GM23338 (cell line): ENCODE measurements at regions not wholly inside any gene's neighbourhood (a gene's known extent, or its start where the extent isn't known, plus 50 kb on each side); places are given as distances from the start of the nearest gene placed in this dataset.

Experiments used
- ATAC-seq: fragments of 200-7000 bp; cut with Tn5 transposase; 3 replicates; pipeline ENCODE4 v1.9.1; 2020
- DNase-seq: peaks from one replicate; pipeline ENCODE4 v3.0.0-alpha.2; 2015; ENCODE audit warnings: low spot score
- H2AFZ ChIP-seq: fragments of 200-600 bp; sonication (generic); 2 replicates; pipeline ENCODE4 v1.8.0; 2016; ENCODE audit warnings: antibody characterized with exemption, mild to moderate bottlenecking, moderate library complexity
- H3F3A ChIP-seq: fragments of 200-600 bp; sonication (generic); replicated peaks from 2 replicates; pipeline ENCODE4 v1.8.0; 2017; ENCODE audit warnings: antibody characterized with exemption, mixed run types, low read depth
- H3K27ac ChIP-seq: fragments of 200-600 bp; sonication (generic); 2 replicates; pipeline ENCODE4 v1.6.1; 2016; ENCODE audit warnings: low read depth
- H3K27me3 ChIP-seq: fragments of 200-600 bp; sonication (generic); 2 replicates; pipeline ENCODE4 v1.8.0; 2016; ENCODE audit warnings: mild to moderate bottlenecking, mixed run types, moderate library complexity; ENCODE audit not compliant: insufficient read depth
- H3K36me3 ChIP-seq: fragments of 200-600 bp; sonication (generic); 2 replicates; pipeline ENCODE4 v1.8.0; 2016; ENCODE audit warnings: mild to moderate bottlenecking; ENCODE audit not compliant: insufficient read depth
- H3K4me1 ChIP-seq: fragments of 200-600 bp; sonication (generic); 2 replicates; pipeline ENCODE4 v1.8.0; 2016; ENCODE audit warnings: mild to moderate bottlenecking, moderate library complexity; ENCODE audit not compliant: insufficient read depth
- H3K4me2 ChIP-seq: fragments of 200-600 bp; sonication (generic); 2 replicates; pipeline ENCODE4 v1.7.1; 2017; ENCODE audit warnings: mixed run types
- H3K4me3 ChIP-seq: fragments of 200-600 bp; sonication (generic); 2 replicates; pipeline ENCODE4 v1.6.1; 2016; ENCODE audit warnings: mixed run types
- H3K79me2 ChIP-seq: fragments of 200-600 bp; sonication (generic); replicated peaks from 2 replicates; pipeline ENCODE4 v1.8.0; 2017; ENCODE audit warnings: mild to moderate bottlenecking; ENCODE audit not compliant: insufficient read depth
- H3K9me2 ChIP-seq: fragments of 200-600 bp; sonication (generic); 2 replicates; pipeline ENCODE4 v1.8.0; 2017; ENCODE audit not compliant: insufficient read depth
- H4K20me1 ChIP-seq: fragments of 200-600 bp; sonication (generic); replicated peaks from 2 replicates; pipeline ENCODE4 v1.8.0; 2017; ENCODE audit warnings: mild to moderate bottlenecking; ENCODE audit not compliant: insufficient read depth
- H3K27ac Mint-ChIP-seq: 2 replicates; pipeline ENCODE4 v1.8.0; 2020; ENCODE audit warnings: inconsistent platforms, mild to moderate bottlenecking, moderate library complexity, mixed read lengths
- H3K27me3 Mint-ChIP-seq: 3 replicates; pipeline ENCODE4 v1.8.0; 2022; ENCODE audit warnings: low read depth, mild to moderate bottlenecking, moderate library complexity, mixed read lengths, inconsistent platforms; ENCODE audit not compliant: insufficient read depth, poor library complexity
- H3K36me3 Mint-ChIP-seq: 3 replicates; pipeline ENCODE4 v1.8.0; 2021; ENCODE audit warnings: low read depth, mild to moderate bottlenecking, inconsistent platforms, moderate library complexity, mixed read lengths
- H3K4me1 Mint-ChIP-seq: 3 replicates; pipeline ENCODE4 v1.8.0; 2020; ENCODE audit warnings: mild to moderate bottlenecking, inconsistent platforms, mixed read lengths
- H3K4me3 Mint-ChIP-seq: 3 replicates; pipeline ENCODE4 v1.8.0; 2021; ENCODE audit warnings: moderate library complexity, mild to moderate bottlenecking, inconsistent platforms, mixed read lengths
- H3K9me3 Mint-ChIP-seq: 3 replicates; pipeline ENCODE4 v1.8.0; 2020; ENCODE audit warnings: moderate library complexity, mild to moderate bottlenecking, inconsistent platforms, mixed read lengths
- CREB1 ChIP-seq: fragments of 250-450 bp; sonication (Bioruptor Pico); IDR thresholded peaks from 2 replicates; pipeline ENCODE4 v1.5.0; 2020; ENCODE audit warnings: low read depth, mild to moderate bottlenecking, moderate library complexity
- CTCF ChIP-seq, 2 experiments: fragments of 200-600 bp in 1 of 2; sonication (generic) in 1 of 2; conservative IDR thresholded peaks; 2 replicates each; pipeline versions ENCODE4 v1.5.1 to v1.6.1; 2016 to 2017; ENCODE audit warnings: antibody characterized with exemption in 2 of 2, low read depth in 2 of 2, mild to moderate bottlenecking in 2 of 2, moderate library complexity in 1 of 2
- ETS1 ChIP-seq: IDR thresholded peaks from 2 replicates; pipeline ENCODE4 v1.6.1; 2016; ENCODE audit warnings: antibody characterized with exemption
- EZH2 ChIP-seq: fragments of 200-600 bp; sonication (generic); IDR thresholded peaks from one replicate; pipeline ENCODE4 v1.8.0; 2017; ENCODE audit warnings: antibody characterized with exemption, mild to moderate bottlenecking, low read depth; ENCODE audit not compliant: unreplicated experiment
- EZH2phosphoT487 ChIP-seq: fragments of 200-600 bp; sonication (generic); IDR thresholded peaks from one replicate; pipeline ENCODE4 v1.8.1; 2018; ENCODE audit warnings: antibody characterized with exemption; ENCODE audit not compliant: unreplicated experiment
- JUNB ChIP-seq: IDR thresholded peaks from one replicate; pipeline ENCODE4 v1.6.1; 2016; ENCODE audit warnings: antibody characterized with exemption; ENCODE audit not compliant: unreplicated experiment
- NANOG ChIP-seq: IDR thresholded peaks from 2 replicates; pipeline ENCODE4 v1.6.1; 2016; ENCODE audit warnings: antibody characterized with exemption, borderline replicate concordance
- POLR2AphosphoS5 ChIP-seq: IDR thresholded peaks from 2 replicates; pipeline ENCODE4 v1.6.1; 2016; ENCODE audit warnings: antibody characterized with exemption, low read depth
- REST ChIP-seq: IDR thresholded peaks from one replicate; pipeline ENCODE4 v1.6.1; 2018; ENCODE audit warnings: antibody characterized with exemption; ENCODE audit not compliant: unreplicated experiment
- STAT1 ChIP-seq: IDR thresholded peaks from one replicate; pipeline ENCODE4 v1.6.1; 2016; ENCODE audit warnings: antibody characterized with exemption; ENCODE audit not compliant: unreplicated experiment
- ZNF114 ChIP-seq: fragments of 250-450 bp; sonication (Bioruptor Pico); IDR thresholded peaks from 2 replicates; pipeline ENCODE4 v1.5.0; 2020; ENCODE audit warnings: mild to moderate bottlenecking, moderate library complexity
- ZNF331 ChIP-seq: fragments of 250-450 bp; sonication (Bioruptor Pico); IDR thresholded peaks from 2 replicates; pipeline ENCODE4 v1.5.0; 2020; ENCODE audit warnings: low read depth, mild to moderate bottlenecking, moderate library complexity
- ZNF462 ChIP-seq: fragments of 250-450 bp; sonication (Bioruptor Pico); IDR thresholded peaks from 2 replicates; pipeline ENCODE4 v1.5.0; 2020; ENCODE audit warnings: mild to moderate bottlenecking, moderate library complexity

- Histone ChIP-seq H3K27ac (no peak overlapping the region), H2AFZ (no peak overlapping the region), H4K20me1 (no peaks in the 10 kb centered on the region), H3K36me3 (no peaks in the 10 kb centered on the region), H3K4me3 (no peak overlapping the region), H3K27me3 (no peaks in the 10 kb centered on the region), H3K4me2 (no peak overlapping the region), H3K9me2 (no peaks in the 10 kb centered on the region), H3K79me2 (no peaks in the 10 kb centered on the region), H3K4me1 (peaks cover 19% of the 10 kb centered on the region), H3F3A (no peaks in the 10 kb centered on the region)
- H3K27me3 Mint-ChIP-seq, result peaks cover 2% of the 10 kb centered on the region
- no peak overlapping the region for H3K4me3 Mint-ChIP-seq
- no peaks in the 10 kb centered on the region; the same call in 2 of the 3 replicates for H3K36me3 Mint-ChIP-seq
- no peak overlapping the region for H3K27ac Mint-ChIP-seq
- DNase-seq (no peak), ATAC-seq (no peak)
- H3K9me3 Mint-ChIP-seq, result no peaks in the 10 kb centered on the region
- TF ChIP-seq CREB1 (CRISPR knock-in tag), result no peak
- no peak for TF ChIP-seq EZH2
- no peak for TF ChIP-seq CTCF (conservative IDR thresholded peaks at IDR 0.05; ENCODE audit: low read depth in 2 of 2)
- no peak for TF ChIP-seq REST
- no peak for TF ChIP-seq ETS1
- no peak for TF ChIP-seq POLR2AphosphoS5
- no peak for TF ChIP-seq EZH2phosphoT487
- no peak for TF ChIP-seq ZNF462
- no peak for TF ChIP-seq NANOG
- TF ChIP-seq ZNF114 (CRISPR knock-in tag), result no peak
- no peak for TF ChIP-seq JUNB
- no peak for TF ChIP-seq STAT1
- no peak for TF ChIP-seq ZNF331
- peaks cover 19% of the 10 kb centered on the region for H3K4me1 Mint-ChIP-seq
Measured at GRCh38 chr7:114777288-114777687, 144.6 kb upstream of the MDFIC start.
